GM20000 (cell line): ENCODE measurements at regions not wholly inside any gene's neighbourhood (a gene's known extent, or its start where the extent isn't known, plus 50 kb on each side); places are given as distances from the start of the nearest gene placed in this dataset.

Experiments
- DNase-seq: peaks from one replicate; pipeline ENCODE4 v3.0.0; 2012; ENCODE audit warnings: low spot score
- TF ChIP-seq, protein P1 (sequence below): IDR thresholded peaks from 2 replicates; pipeline ENCODE4 v1.5.1; 2012; ENCODE audit warnings: mild to moderate bottlenecking, control low read depth; ENCODE audit errors: extremely low read depth, missing control alignments

DNA sequence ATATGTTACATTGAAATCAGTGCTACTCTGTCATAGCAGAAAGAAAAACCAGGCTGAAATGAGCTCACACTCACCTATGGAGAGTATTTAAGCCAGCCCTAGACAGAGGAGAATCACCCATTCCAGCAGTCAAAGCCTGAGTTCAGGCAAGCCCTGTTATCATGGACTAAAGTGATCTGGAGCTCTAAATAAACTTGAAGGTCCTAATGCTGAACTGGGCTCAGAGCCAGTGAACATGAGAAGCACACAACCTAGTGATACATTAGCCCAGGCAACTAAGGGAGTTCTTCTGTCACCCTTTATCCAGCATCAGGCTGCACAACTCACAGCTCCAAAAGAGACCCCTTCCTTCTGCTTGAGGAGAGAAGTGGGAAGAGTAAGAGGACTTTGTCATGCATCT lies 425.0 kb downstream of the COL12A1 start:
- TF ChIP-seq, protein P1, sequence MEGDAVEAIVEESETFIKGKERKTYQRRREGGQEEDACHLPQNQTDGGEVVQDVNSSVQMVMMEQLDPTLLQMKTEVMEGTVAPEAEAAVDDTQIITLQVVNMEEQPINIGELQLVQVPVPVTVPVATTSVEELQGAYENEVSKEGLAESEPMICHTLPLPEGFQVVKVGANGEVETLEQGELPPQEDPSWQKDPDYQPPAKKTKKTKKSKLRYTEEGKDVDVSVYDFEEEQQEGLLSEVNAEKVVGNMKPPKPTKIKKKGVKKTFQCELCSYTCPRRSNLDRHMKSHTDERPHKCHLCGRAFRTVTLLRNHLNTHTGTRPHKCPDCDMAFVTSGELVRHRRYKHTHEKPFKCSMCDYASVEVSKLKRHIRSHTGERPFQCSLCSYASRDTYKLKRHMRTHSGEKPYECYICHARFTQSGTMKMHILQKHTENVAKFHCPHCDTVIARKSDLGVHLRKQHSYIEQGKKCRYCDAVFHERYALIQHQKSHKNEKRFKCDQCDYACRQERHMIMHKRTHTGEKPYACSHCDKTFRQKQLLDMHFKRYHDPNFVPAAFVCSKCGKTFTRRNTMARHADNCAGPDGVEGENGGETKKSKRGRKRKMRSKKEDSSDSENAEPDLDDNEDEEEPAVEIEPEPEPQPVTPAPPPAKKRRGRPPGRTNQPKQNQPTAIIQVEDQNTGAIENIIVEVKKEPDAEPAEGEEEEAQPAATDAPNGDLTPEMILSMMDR, result no peak
- no peak for DNase-seq

DNA sequence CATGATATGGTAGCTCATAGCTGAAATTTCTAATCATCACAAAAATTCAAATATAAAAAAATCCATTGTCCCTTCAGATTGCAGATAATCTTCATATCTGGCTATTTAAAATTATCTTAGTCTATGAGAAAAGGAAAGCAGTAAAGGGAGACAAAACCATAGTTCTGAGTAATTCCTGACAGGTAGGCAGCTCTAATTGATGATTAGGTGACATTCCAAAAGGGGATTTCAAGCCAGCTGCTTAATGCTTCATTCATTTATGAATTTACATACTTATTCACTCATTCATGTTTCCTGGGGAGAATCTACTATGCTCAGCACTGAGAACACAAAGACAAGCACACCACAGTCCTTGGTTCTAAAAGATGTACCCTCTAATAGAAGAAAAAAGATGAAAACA lies 437.1 kb downstream of the COL12A1 start:
- TF ChIP-seq, protein P1, result no peak
- no peak for DNase-seq

DNA sequence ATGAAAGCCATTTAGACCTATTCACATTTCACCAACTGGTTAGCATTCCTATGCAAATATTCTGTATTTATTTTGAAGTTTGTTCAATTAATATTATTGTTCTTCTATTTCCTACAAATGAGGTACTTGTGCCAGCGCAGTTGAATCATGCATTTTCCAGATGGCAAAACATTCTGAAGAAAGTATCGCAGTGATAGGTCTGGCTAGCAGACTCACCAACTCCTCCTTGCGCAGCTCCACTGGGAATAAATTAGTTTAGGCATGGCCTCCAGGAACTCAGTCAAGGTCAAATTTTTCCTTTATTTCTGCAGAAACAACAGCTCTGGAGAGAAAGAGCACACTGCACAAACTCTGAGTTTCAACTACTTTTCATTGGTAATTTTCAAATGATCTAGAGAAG lies 437.7 kb downstream of the COL12A1 start:
- TF ChIP-seq, protein P1, result no peak
- DNase-seq, result no peak

DNA sequence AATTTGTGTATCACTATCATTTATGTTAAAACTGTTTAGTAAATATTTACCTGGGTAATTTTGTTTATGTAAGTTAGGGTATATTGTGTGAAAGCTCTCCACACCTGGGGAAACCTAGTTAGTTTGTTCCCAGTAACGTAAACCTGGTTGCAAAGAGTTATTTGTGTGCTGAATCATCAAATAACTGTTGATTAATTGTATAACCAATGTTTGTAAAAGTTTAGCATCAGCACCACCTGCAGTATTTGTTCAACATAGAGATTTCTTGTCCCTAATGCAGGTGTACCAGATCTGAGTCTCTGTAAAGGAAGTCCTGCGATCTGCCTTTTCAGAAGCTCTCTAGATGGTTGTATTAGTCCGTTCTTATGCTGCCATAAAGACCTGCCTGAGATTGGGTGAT lies 440.4 kb downstream of the COL12A1 start:
- DNase-seq, result no peak
- TF ChIP-seq, protein P1, result no peak

DNA sequence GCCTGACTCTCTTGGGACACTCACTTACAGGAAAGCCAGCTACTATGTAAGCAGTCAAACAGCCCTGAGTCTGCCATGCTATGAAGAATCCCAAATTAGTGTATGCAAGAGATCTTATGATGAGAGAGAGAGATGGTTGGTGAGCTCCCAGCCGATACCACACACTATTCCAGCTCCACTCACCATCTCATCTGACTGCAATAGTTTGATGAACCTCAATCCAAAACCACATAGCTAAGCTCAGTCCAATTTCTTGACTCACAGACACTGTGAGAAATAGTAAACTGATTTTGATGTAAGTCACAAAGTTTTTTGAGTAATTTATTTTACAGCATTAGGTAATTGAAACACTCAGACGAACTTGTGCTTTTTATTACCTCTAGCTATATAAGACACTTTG lies 441.4 kb downstream of the COL12A1 start:
- no peak for DNase-seq

DNA sequence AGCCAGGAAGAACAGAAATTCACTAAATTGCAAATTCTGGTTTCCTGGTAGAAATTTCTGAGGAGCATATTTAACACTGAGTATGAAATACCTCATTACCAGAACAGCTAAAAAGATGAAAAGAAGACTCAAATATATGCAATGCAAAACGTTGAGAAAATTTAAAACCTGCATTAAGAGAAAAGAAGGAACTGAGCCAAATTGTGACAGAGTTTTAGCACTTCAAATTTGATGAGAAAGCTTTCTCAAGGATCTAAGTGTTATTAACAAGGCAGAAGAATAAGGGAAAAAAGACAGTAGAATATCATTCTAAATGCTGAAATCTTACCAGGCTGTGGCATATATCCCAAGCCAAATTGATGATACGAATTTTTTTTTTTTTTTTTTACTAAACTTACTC lies 443.0 kb downstream of the COL12A1 start:
- DNase-seq, result no peak
- TF ChIP-seq, protein P1, result no peak

More for the DNA sequence above, 441.4 kb downstream of the COL12A1 start:
- TF ChIP-seq, protein P1, result no peak

DNA sequence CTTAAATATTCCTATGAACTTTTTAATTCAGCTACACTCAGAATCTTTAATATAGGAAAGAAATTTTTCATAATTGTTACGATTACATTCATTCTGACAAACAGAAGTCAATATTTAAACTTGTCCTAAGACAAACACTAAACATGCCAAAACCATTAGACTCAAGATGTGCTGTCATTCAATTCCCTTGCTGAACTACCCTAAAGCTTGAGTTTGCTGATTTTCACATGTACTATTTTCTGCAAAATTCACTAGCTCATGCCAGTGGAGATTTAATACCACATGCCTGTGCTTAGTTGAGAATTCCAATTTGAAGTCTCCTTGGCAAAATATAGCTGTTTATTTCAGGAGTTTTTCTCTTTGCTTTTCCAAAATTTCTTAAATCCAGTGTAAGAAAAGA lies 448.0 kb downstream of the COL12A1 start:
- DNase-seq, result no peak
- TF ChIP-seq, protein P1, result no peak
